Adipocyte (in vitro differentiated cells): ENCODE measurements at regions not wholly inside any gene's neighbourhood (a gene's known extent, or its start where the extent isn't known, plus 50 kb on each side); places are given as distances from the start of the nearest gene placed in this dataset.
"Not testable (repeated sequence)": the region's sequence is repeated elsewhere in the genome, so short reads cannot be mapped to it uniquely, and the experiment has no call there.

Experiments
- DNase-seq: peaks from one replicate; pipeline ENCODE4 v3.0.0-alpha.2; 2015; ENCODE audit warnings: low read depth
- H3K27me3 ChIP-seq: replicated peaks from 2 replicates; pipeline ENCODE4 v1.7.0; 2013; ENCODE audit warnings: mild to moderate bottlenecking, low read length, moderate library complexity; ENCODE audit not compliant: control insufficient read depth, insufficient read depth
- H3K36me3 ChIP-seq: 2 replicates; pipeline ENCODE4 v1.7.0; 2013; ENCODE audit warnings: low read length, mild to moderate bottlenecking, moderate library complexity; ENCODE audit not compliant: control insufficient read depth, insufficient read depth, severe bottlenecking
- H3K4me1 ChIP-seq: 2 replicates; pipeline ENCODE4 v1.7.0; 2013; ENCODE audit warnings: mild to moderate bottlenecking, low read length, moderate library complexity; ENCODE audit not compliant: control insufficient read depth, insufficient read depth
- H3K4me3 ChIP-seq: 2 replicates; pipeline ENCODE4 v1.7.0; 2013; ENCODE audit warnings: mild to moderate bottlenecking, low read length, moderate library complexity
- H3K9ac ChIP-seq: 2 replicates; pipeline ENCODE4 v1.7.0; 2013; ENCODE audit warnings: mild to moderate bottlenecking, low read length, moderate library complexity
- H3K9me3 ChIP-seq: 2 replicates; pipeline ENCODE4 v1.7.0; 2013; ENCODE audit warnings: mild to moderate bottlenecking, low read length, moderate library complexity; ENCODE audit not compliant: control insufficient read depth

GRCh38 chr5:136590581-136590980, 225.2 kb upstream of the TRPC7 start:
- Histone ChIP-seq H3K4me1 (no peaks in the 10 kb centered on the region), H3K4me3 (no peak overlapping the region), H3K9me3 (no peaks in the 10 kb centered on the region), H3K36me3 (no peaks in the 10 kb centered on the region), H3K27me3 (no peaks in the 10 kb centered on the region), H3K9ac (no peak overlapping the region)
- no peak for DNase-seq

DNA sequence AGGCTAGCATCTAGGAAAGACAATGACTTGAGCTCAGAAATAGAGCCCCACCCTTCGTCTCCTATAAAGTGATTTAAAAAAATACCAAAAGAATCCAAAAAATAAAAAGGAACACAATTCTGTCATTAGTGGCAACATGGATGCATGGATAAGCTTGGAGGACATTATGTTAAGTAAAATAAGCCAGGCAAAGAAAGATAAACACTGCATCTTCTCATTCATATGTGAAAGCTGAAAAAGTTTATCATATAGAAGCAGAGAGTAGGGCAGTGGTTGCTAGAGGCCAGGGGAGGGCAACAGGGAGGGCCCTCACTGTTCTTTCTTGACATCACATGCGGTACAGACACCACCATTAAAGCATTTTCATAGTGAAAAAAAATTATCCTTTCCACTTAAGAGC, 220.9 kb upstream of the TRPC7 start:
- H3K4me3 ChIP-seq: no peak overlapping the region
- H3K36me3 ChIP-seq: no peaks in the 10 kb centered on the region
- H3K27me3 ChIP-seq: no peaks in the 10 kb centered on the region
- no peak overlapping the region for H3K9ac ChIP-seq
- no peaks in the 10 kb centered on the region for H3K4me1 ChIP-seq
- no peaks in the 10 kb centered on the region for H3K9me3 ChIP-seq
- no peak for DNase-seq

GRCh38 chr5:136584474-136584873, 219.1 kb upstream of the TRPC7 start:
- H3K9ac ChIP-seq: no peak overlapping the region
- H3K27me3 ChIP-seq: no peaks in the 10 kb centered on the region
- no peaks in the 10 kb centered on the region for H3K9me3 ChIP-seq
- H3K4me1 ChIP-seq: no peaks in the 10 kb centered on the region
- no peak overlapping the region for H3K4me3 ChIP-seq
- DNase-seq: no peak
- no peaks in the 10 kb centered on the region for H3K36me3 ChIP-seq

DNA sequence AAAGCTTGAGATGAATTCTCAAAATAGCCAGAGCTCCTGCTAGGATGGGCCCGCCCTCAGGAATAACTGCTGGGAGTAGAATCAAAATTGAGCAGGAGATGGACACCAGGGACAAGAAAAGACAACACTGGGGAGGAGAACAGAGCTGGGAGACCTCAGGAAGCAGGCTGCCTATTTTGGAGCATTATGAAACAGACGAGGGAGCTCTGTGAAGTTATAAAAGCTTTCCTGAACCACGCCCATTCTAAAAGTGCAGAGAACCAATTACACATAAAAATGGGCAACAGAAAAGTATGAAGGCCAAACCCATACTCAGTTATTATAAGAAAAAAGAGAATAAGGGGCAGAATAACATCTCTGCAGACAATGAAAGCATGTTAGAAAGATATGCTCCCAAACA, 213.9 kb upstream of the TRPC7 start:
- Histone ChIP-seq H3K4me3 (no peak overlapping the region), H3K36me3 (no peaks in the 10 kb centered on the region), H3K9ac (no peak overlapping the region), H3K9me3 (no peaks in the 10 kb centered on the region), H3K27me3 (peaks cover 4% of the 10 kb centered on the region), H3K4me1 (no peaks in the 10 kb centered on the region)
- no peak for DNase-seq

- H3K9ac ChIP-seq, H3K36me3 ChIP-seq, H3K4me3 ChIP-seq, DNase-seq, H3K4me1 ChIP-seq, H3K9me3 ChIP-seq, H3K27me3 ChIP-seq: not testable (repeated sequence)
These were observed 204.5 kb upstream of the TRPC7 start for GRCh38 chr5:136569875-136570274.

DNA sequence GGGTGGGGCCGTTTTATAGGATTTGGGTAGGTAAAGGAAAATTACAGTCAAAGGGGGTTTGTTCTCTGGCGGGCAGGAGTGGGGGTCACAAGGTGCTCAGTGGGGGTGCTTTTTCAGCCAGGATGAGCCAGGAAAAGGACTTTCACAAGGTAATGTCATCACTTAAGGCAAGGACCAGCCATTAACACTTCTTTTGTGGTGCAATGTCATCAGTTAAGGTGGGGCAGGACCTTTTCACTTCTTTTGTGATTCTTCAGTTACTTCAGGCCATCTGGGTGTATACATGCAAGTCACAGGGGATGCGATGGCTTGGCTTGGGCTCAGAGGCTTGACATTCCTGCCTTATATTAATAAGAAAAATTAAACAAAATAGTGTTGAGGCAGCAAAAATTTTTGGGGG, 200.1 kb upstream of the TRPC7 start:
- not testable (repeated sequence) for DNase-seq, H3K36me3 ChIP-seq

DNA sequence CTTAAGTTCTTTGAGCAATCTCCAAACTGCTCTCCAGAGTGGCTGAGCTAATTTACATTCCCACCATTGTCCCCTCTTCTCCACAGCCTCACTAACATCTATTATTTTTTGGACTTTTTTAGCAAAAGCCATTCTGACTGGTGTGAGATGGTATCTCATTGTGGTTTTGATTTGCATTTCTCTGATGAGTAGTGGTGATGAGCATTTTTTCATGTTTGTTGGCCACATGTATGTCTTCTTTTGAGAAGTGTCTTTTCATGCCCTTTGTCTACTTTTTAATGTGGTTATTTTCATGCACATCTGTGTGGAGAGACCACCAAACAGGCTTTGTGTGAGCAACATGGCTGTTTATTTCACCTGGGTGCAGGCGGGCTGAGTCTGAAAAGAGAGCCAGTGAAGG, 199.7 kb upstream of the TRPC7 start:
- DNase-seq, H3K4me3 ChIP-seq, H3K9me3 ChIP-seq: not testable (repeated sequence)

More for the DNA sequence above, 200.1 kb upstream of the TRPC7 start:
- H3K4me3 ChIP-seq, H3K9me3 ChIP-seq, H3K9ac ChIP-seq, H3K4me1 ChIP-seq, H3K27me3 ChIP-seq: not testable (repeated sequence)

DNA sequence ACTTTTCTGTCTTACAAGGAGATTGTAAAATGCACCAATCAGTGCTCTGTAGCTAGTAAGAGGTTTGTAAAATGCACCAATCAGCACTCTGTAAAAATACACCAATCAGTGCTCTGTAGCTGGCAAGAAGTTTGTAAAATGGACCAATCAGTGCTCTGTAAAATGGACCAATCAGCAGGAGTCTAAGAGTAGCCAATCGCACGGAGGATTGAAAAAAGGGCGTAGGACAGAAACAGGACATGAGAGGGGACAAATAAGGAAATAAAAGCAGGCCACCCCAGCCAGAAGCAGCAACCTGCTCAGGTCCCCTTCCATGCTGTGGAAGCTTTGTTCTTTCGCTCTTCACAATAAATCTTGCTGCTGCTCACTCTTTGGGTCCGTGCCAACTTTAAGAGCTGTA, 199.1 kb upstream of the TRPC7 start:
- not testable (repeated sequence) for H3K4me1 ChIP-seq, DNase-seq, H3K9ac ChIP-seq, H3K27me3 ChIP-seq, H3K9me3 ChIP-seq, H3K36me3 ChIP-seq, H3K4me3 ChIP-seq

More for the DNA sequence above, 199.7 kb upstream of the TRPC7 start:
- not testable (repeated sequence) for H3K9ac ChIP-seq, H3K27me3 ChIP-seq, H3K4me1 ChIP-seq, H3K36me3 ChIP-seq

DNA sequence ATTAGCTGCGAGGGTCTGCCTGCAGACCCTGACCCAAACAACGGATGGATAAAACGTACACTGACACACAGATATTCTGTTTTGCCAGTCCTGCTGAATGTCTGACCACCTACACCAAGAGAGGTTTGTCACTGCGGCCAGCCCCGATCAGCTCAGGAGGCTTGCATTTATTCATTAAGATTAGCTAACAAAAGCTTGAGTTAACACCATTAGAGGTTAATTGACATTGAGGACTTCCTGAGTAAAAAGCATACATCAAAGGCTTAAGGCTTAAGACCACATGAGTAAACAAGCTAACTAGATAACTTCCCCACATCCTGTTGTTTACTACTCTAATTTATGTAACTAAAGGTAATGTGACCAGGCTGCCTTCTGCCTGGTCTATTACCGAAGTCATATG, 198.1 kb upstream of the TRPC7 start:
- Histone ChIP-seq H3K27me3 (no peaks in the 10 kb centered on the region), H3K9me3 (no peaks in the 10 kb centered on the region), H3K9ac (no peak overlapping the region), H3K36me3 (no peaks in the 10 kb centered on the region), H3K4me3 (no peak overlapping the region), H3K4me1 (no peaks in the 10 kb centered on the region)
- no peak for DNase-seq

GRCh38 chr5:136560126-136560525, 194.8 kb upstream of the TRPC7 start:
- Histone ChIP-seq H3K9ac (no peak overlapping the region), H3K4me1 (no peaks in the 10 kb centered on the region), H3K9me3 (peaks cover 5% of the 10 kb centered on the region), H3K36me3 (no peaks in the 10 kb centered on the region), H3K4me3 (no peak overlapping the region), H3K27me3 (no peaks in the 10 kb centered on the region)
- DNase-seq: peak; percentile 1

- DNase-seq: no peak
- Histone ChIP-seq H3K27me3 (no peaks in the 10 kb centered on the region), H3K9me3 (peaks cover 9% of the 10 kb centered on the region), H3K9ac (no peak overlapping the region), H3K36me3 (no peaks in the 10 kb centered on the region), H3K4me3 (no peak overlapping the region), H3K4me1 (no peaks in the 10 kb centered on the region)
These were observed 194.3 kb upstream of the TRPC7 start for GRCh38 chr5:136559651-136560050.

DNA sequence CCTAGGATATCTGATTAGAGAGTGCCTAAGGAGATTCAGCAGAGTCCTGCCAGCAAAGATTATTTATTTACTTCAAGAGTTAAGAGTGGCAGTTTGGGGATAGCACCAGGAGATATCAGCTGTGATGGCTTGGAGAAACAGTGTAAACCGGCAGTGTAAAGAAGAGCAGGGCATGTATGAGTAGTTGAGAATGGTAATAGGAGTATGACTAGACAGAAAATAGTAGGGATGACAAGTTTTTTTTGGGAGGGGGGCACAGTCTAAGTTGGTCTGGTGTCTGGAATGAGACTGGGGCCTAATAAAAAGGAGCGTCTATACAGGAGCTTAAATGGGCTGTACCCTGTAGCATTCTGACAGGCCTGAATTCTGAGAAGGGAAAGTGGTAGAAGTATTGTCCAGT, 181.8 kb upstream of the TRPC7 start:
- H3K27me3 ChIP-seq, H3K9me3 ChIP-seq, DNase-seq, H3K4me1 ChIP-seq, H3K36me3 ChIP-seq, H3K9ac ChIP-seq, H3K4me3 ChIP-seq: not testable (repeated sequence)
